CD4-positive, alpha-beta T cell (primary cell): ENCODE measurements at regions not wholly inside any gene's neighbourhood (a gene's known extent, or its start where the extent isn't known, plus 50 kb on each side); places are given as distances from the start of the nearest gene placed in this dataset.
A peak's percentile ranks its signal among the peaks of the same experiment; 100 is the strongest.

Source experiments
- ATAC-seq: fragments of 200-7000 bp; cut with Tn5 transposase; one replicate; pipeline ENCODE4 v1.10.0; 2022; ENCODE audit warnings: mild to moderate bottlenecking; ENCODE audit not compliant: poor library complexity
- CTCF ChIA-PET: fragments of 350-600 bp; sonication (Branson Sonifier 250); formaldehyde crosslinking; loops from one replicate; lab custom pipeline; 2021; ENCODE audit warnings: antibody characterized with exemption, inconsistent platforms; lab: Charles Lee
- POLR2A ChIA-PET: fragments of 350-600 bp; sonication (Branson Sonifier 250); formaldehyde crosslinking; loops from one replicate; lab custom pipeline; 2021; ENCODE audit warnings: antibody characterized with exemption, inconsistent platforms; lab: Charles Lee
- DNase-seq, 14 experiments: peaks; one replicate each; pipeline ENCODE4 v3.0.0-alpha.2; 2013 to 2020; ENCODE audit warnings: mixed read lengths in 2 of 14
- H3K27ac ChIP-seq, 2 donors: one replicate each; pipeline versions ENCODE4 v1.5.1 to v1.7.0; 2013; ENCODE audit warnings: low read length in 2 of 2, low read depth in 1 of 2, mild to moderate bottlenecking in 1 of 2
- H3K27me3 ChIP-seq, 2 experiments: 1 replicate in 1 of 2; 2 replicates in 1 of 2; pipeline versions ENCODE4 v1.6.1 to v1.7.0; 2013; ENCODE audit warnings: low read length in 2 of 2, control low read depth in 1 of 2, mild to moderate bottlenecking in 1 of 2, moderate library complexity in 1 of 2; ENCODE audit not compliant: insufficient read depth in 2 of 2, control insufficient read depth in 1 of 2
- H3K36me3 ChIP-seq: one replicate; pipeline ENCODE4 v1.6.1; 2013; ENCODE audit warnings: low read length, control low read depth; ENCODE audit not compliant: insufficient read depth
- H3K4me1 ChIP-seq: one replicate; pipeline ENCODE4 v1.6.1; 2013; ENCODE audit warnings: low read length, control low read depth; ENCODE audit not compliant: insufficient read depth
- H3K4me3 ChIP-seq: one replicate; pipeline ENCODE4 v1.5.1; 2013; ENCODE audit warnings: mild to moderate bottlenecking, low read length, moderate library complexity
- H3K9me3 ChIP-seq, 2 experiments: 1 replicate in 1 of 2; 2 replicates in 1 of 2; pipeline versions ENCODE4 v1.6.1 to v1.7.0; 2013; ENCODE audit warnings: low read length in 2 of 2, mild to moderate bottlenecking in 2 of 2, control low read depth in 1 of 2, moderate library complexity in 1 of 2; ENCODE audit not compliant: control insufficient read depth in 1 of 2, insufficient read depth in 1 of 2
- H3K27ac Mint-ChIP-seq: one replicate; pipeline ENCODE4 v1.8.0; 2020; ENCODE audit warnings: mixed read lengths
- H3K27me3 Mint-ChIP-seq: one replicate; pipeline ENCODE4 v1.8.0; 2021; ENCODE audit warnings: mixed read lengths
- H3K36me3 Mint-ChIP-seq: one replicate; pipeline ENCODE4 v1.8.0; 2021; ENCODE audit warnings: low read depth, mixed read lengths
- H3K4me1 Mint-ChIP-seq: one replicate; pipeline ENCODE4 v1.8.0; 2021; ENCODE audit warnings: low read depth, mixed read lengths
- H3K4me3 Mint-ChIP-seq: one replicate; pipeline ENCODE4 v1.8.0; 2020; ENCODE audit warnings: mild to moderate bottlenecking, mixed read lengths
- H3K9me3 Mint-ChIP-seq: one replicate; pipeline ENCODE4 v1.8.0; 2020; ENCODE audit warnings: mixed read lengths
- CTCF ChIP-seq: fragments of 200-600 bp; IDR thresholded peaks from one replicate; pipeline ENCODE4 v1.8.0; 2022; ENCODE audit warnings: antibody characterized with exemption, mild to moderate bottlenecking
- intact Hi-C, 2 experiments: fragments of 100-400 bp; cut with DNase I in 1 of 2; cut with micrococcal nuclease in 1 of 2; formaldehyde crosslinking; loops; one replicate each; pipeline versions ENCODE4 v1.15.1 to v1.9.0; 2023 to 2025; cut with DNase I, micrococcal nuclease

GRCh38 chr2:12453731-12454130, 263.0 kb upstream of the TRIB2 start:
- Mint-ChIP-seq H3K9me3 (no peaks in the 10 kb centered on the region), H3K27ac (peak overlapping the region; percentile 7), H3K36me3 (no peaks in the 10 kb centered on the region), H3K27me3 (no peaks in the 10 kb centered on the region), H3K4me3 (no peak overlapping the region), H3K4me1 (peaks cover 59% of the 10 kb centered on the region)
- Histone ChIP-seq H3K9me3 (no peaks in the 10 kb centered on the region), H3K4me1 (peaks cover 23% of the 10 kb centered on the region), H3K27ac (no peak overlapping the region), H3K36me3 (no peaks in the 10 kb centered on the region), H3K27me3 (no peaks in the 10 kb centered on the region), H3K4me3 (no peak overlapping the region)
- DNase-seq (no peak), ATAC-seq (no peak)
- no peak for TF ChIP-seq CTCF
- CTCF ChIA-PET = no interaction called here
- intact Hi-C loops = loop anchor here in 1 of 2 experiments (5.0 kb wide), 1 partner anchor 44 kb away; no protein-coding TSS in a partner anchor
- POLR2A ChIA-PET = interaction anchor here (2.1 kb wide), 1 partner anchor 34 kb away, joined by 13 read pairs; no protein-coding TSS in a partner anchor

GRCh38 chr2:12455661-12456060, 261.1 kb upstream of the TRIB2 start:
- no peak overlapping the region for H3K4me3 Mint-ChIP-seq
- no peaks in the 10 kb centered on the region for H3K27me3 Mint-ChIP-seq
- Histone ChIP-seq H3K4me1 (peaks cover 20% of the 10 kb centered on the region), H3K9me3 (no peaks in the 10 kb centered on the region), H3K27me3 (no peaks in the 10 kb centered on the region), H3K4me3 (no peak overlapping the region), H3K36me3 (no peaks in the 10 kb centered on the region), H3K27ac (no peak overlapping the region)
- POLR2A ChIA-PET = interaction anchor here (0.8 to 1.4 kb wide), 2 partner anchors 33 to 261 kb away, joined by 3 to 7 read pairs; partner anchors contain the start of gene TRIB2
- H3K9me3 Mint-ChIP-seq = no peaks in the 10 kb centered on the region
- ATAC-seq = no peak
- no peak for TF ChIP-seq CTCF
- CTCF ChIA-PET = no interaction called here
- no peak for DNase-seq
- intact Hi-C loops = no loop called here
- no peaks in the 10 kb centered on the region for H3K36me3 Mint-ChIP-seq
- H3K27ac Mint-ChIP-seq = no peak overlapping the region
- H3K4me1 Mint-ChIP-seq = peaks cover 47% of the 10 kb centered on the region

GRCh38 chr2:12456293-12457106, 260.2 kb upstream of the TRIB2 start:
- CTCF ChIA-PET = interaction anchor here (0.6 kb wide), 1 partner anchor 185 kb away, joined by 3 read pairs; no protein-coding TSS in a partner anchor

More at GRCh38 chr2:12456293-12457106, 260.2 kb upstream of the TRIB2 start:
- Histone ChIP-seq H3K36me3 (no peaks in the 10 kb centered on the region), H3K9me3 (no peaks in the 10 kb centered on the region), H3K4me3 (peak overlapping the region; percentile 49), H3K27ac (peak overlapping the region; percentile 34 to 71), H3K27me3 (no peaks in the 10 kb centered on the region), H3K4me1 (peaks cover 18% of the 10 kb centered on the region)
- H3K9me3 Mint-ChIP-seq = peaks cover 5% of the 10 kb centered on the region
- H3K4me1 Mint-ChIP-seq = peaks cover 43% of the 10 kb centered on the region
- POLR2A ChIA-PET = interaction anchor here (0.7 to 1.4 kb wide), 4 partner anchors 32 to 260 kb away, joined by 3 to 7 read pairs (median 4); partner anchors contain the start of gene TRIB2
- ATAC-seq = peak; percentile 68
- DNase-seq = peak in 13 of 14 experiments; percentile 27 to 76 (median 55)
- peak overlapping the region; percentile 74 for H3K4me3 Mint-ChIP-seq
- H3K27ac Mint-ChIP-seq = peak overlapping the region; percentile 78
- no peak for TF ChIP-seq CTCF
- no peaks in the 10 kb centered on the region for H3K27me3 Mint-ChIP-seq
- intact Hi-C loops = no loop called here
- no peaks in the 10 kb centered on the region for H3K36me3 Mint-ChIP-seq
